IMR-90 (cell line): ENCODE measurements at regions not wholly inside any gene's neighbourhood (a gene's known extent, or its start where the extent isn't known, plus 50 kb on each side); places are given as distances from the start of the nearest gene placed in this dataset.

Experiments used
- ATAC-seq: fragments of 200-7000 bp; cut with Tn5 transposase; 2 replicates; pipeline ENCODE4 v1.9.1; 2020; ENCODE audit warnings: low read depth, mild to moderate bottlenecking, moderate library complexity
- BruUV-seq: library from RNA; stranded (reverse); fragments of 400-500 nt; replicated peaks from 2 replicates; lab custom pipeline; 2021; lab: Mats Ljungman, UMichigan
- CTCF ChIA-PET: fragments of 300-600 bp; formaldehyde crosslinking; extraction: SDS; loops from one replicate; lab custom pipeline; 2021; ENCODE audit warnings: antibody characterized with exemption; lab: Yijun Ruan, JAX
- POLR2A ChIA-PET: fragments of 300-600 bp; sonication (Branson Sonifier 250); formaldehyde crosslinking; loops from one replicate; lab custom pipeline; 2022; ENCODE audit warnings: antibody characterized with exemption; ENCODE audit not compliant: unreplicated experiment; lab: Charles Lee
- DNase-seq: peaks from one replicate; pipeline ENCODE4 v3.0.0; 2013
- H2AFZ ChIP-seq: replicated peaks from 2 replicates; pipeline ENCODE3; 2013; ENCODE audit warnings: low read length, mild to moderate bottlenecking; ENCODE audit not compliant: poor library complexity
- H2AK5ac ChIP-seq: 2 replicates; pipeline ENCODE4 v1.6.1; 2013; ENCODE audit warnings: low read depth, low read length, inconsistent platforms
- H2AK9ac ChIP-seq: replicated peaks from 2 replicates; pipeline ENCODE3; 2013; ENCODE audit warnings: mild to moderate bottlenecking, low read depth, low read length, moderate library complexity; ENCODE audit not compliant: poor library complexity
- H2BK120ac ChIP-seq: 2 replicates; pipeline ENCODE4 v1.6.1; 2013; ENCODE audit warnings: low read depth, low read length, inconsistent platforms
- H2BK15ac ChIP-seq: 3 replicates; pipeline ENCODE4 v1.6.1; 2013; ENCODE audit warnings: low read depth, low read length, inconsistent platforms
- H2BK20ac ChIP-seq: 2 replicates; pipeline ENCODE4 v1.6.1; 2013; ENCODE audit warnings: low read depth, mild to moderate bottlenecking, inconsistent platforms, low read length, moderate library complexity
- H2BK5ac ChIP-seq: 2 replicates; pipeline ENCODE4 v1.6.1; 2013; ENCODE audit warnings: mild to moderate bottlenecking, low read depth, low read length, inconsistent platforms; ENCODE audit not compliant: poor library complexity, severe bottlenecking
- H3K14ac ChIP-seq: replicated peaks from 2 replicates; pipeline ENCODE4 v1.6.1; 2013; ENCODE audit warnings: low read depth, low read length, inconsistent platforms
- H3K18ac ChIP-seq: 2 replicates; pipeline ENCODE4 v1.6.1; 2013; ENCODE audit warnings: low read depth, low read length, control low read depth
- H3K23ac ChIP-seq: 2 replicates; pipeline ENCODE4 v1.6.1; 2013; ENCODE audit warnings: low read depth, low read length, inconsistent platforms
- H3K27ac ChIP-seq: 2 replicates; pipeline ENCODE4 v1.5.1; 2013; ENCODE audit warnings: mild to moderate bottlenecking, control low read depth, low read length; ENCODE audit not compliant: insufficient read depth
- H3K27me3 ChIP-seq: 2 replicates; pipeline ENCODE4 v1.6.1; 2013; ENCODE audit warnings: low read length; ENCODE audit not compliant: control insufficient read depth, insufficient read depth
- H3K36me3 ChIP-seq: 2 replicates; pipeline ENCODE4 v1.6.1; 2013; ENCODE audit warnings: low read length, mixed read lengths; ENCODE audit not compliant: control insufficient read depth, insufficient read depth
- H3K4ac ChIP-seq: 2 replicates; pipeline ENCODE4 v1.6.1; 2013; ENCODE audit warnings: low read depth, low read length, inconsistent platforms
- H3K4me1 ChIP-seq: 2 replicates; pipeline ENCODE4 v1.6.1; 2013; ENCODE audit warnings: low read length, mixed read lengths; ENCODE audit not compliant: control insufficient read depth, insufficient read depth
- H3K4me2 ChIP-seq: 2 replicates; pipeline ENCODE4 v1.6.1; 2013; ENCODE audit warnings: low read depth, mild to moderate bottlenecking, control low read depth, low read length, moderate library complexity
- H3K4me3 ChIP-seq: 2 replicates; pipeline ENCODE4 v1.5.1; 2013; ENCODE audit warnings: low read depth, mild to moderate bottlenecking, control low read depth, low read length, moderate library complexity; ENCODE audit not compliant: insufficient read depth
- H3K56ac ChIP-seq: 2 replicates; pipeline ENCODE4 v1.6.1; 2013; ENCODE audit warnings: low read length, inconsistent platforms; ENCODE audit not compliant: insufficient read depth; ENCODE audit errors: extremely low read depth
- H3K79me1 ChIP-seq, 2 experiments: 2 replicates each; pipeline ENCODE4 v1.6.1; 2013; ENCODE audit warnings: low read length in 2 of 2, inconsistent platforms in 1 of 2, low read depth in 1 of 2
- H3K9ac ChIP-seq: 2 replicates; pipeline ENCODE4 v1.6.1; 2013; ENCODE audit warnings: low read depth, low read length, control low read depth
- H3K9me1 ChIP-seq: 2 replicates; pipeline ENCODE4 v1.6.1; 2013; ENCODE audit warnings: low read length, inconsistent platforms; ENCODE audit not compliant: insufficient read depth
- H3K9me3 ChIP-seq: 2 replicates; pipeline ENCODE4 v1.6.1; 2013; ENCODE audit warnings: low read length; ENCODE audit not compliant: control insufficient read depth, insufficient read depth
- H4K20me1 ChIP-seq: 2 replicates; pipeline ENCODE4 v1.6.1; 2013; ENCODE audit warnings: low read length, inconsistent platforms; ENCODE audit not compliant: insufficient read depth
- H4K5ac ChIP-seq: 2 replicates; pipeline ENCODE4 v1.6.1; 2013; ENCODE audit warnings: mild to moderate bottlenecking, low read depth, low read length, control low read depth
- H4K8ac ChIP-seq, 2 experiments: 2 replicates each; pipeline ENCODE4 v1.6.1; 2013; ENCODE audit warnings: low read depth in 2 of 2, low read length in 2 of 2, control low read depth in 1 of 2, inconsistent platforms in 1 of 2
- H4K91ac ChIP-seq: 2 replicates; pipeline ENCODE4 v1.6.1; 2013; ENCODE audit warnings: low read depth, low read length, inconsistent platforms; ENCODE audit not compliant: insufficient read depth
- BHLHE40 ChIP-seq: fragments of 150-350 bp; IDR thresholded peaks from 2 replicates; pipeline ENCODE4 v1.6.1; 2016; ENCODE audit warnings: mild to moderate bottlenecking, low read depth, low read length
- CEBPB ChIP-seq: IDR thresholded peaks from 2 replicates; pipeline ENCODE4 v1.6.1; 2012; ENCODE audit warnings: low read depth, low read length, improper control_type of control experiment
- CHD1 ChIP-seq: IDR thresholded peaks from 2 replicates; pipeline ENCODE4 v1.6.1; 2012; ENCODE audit warnings: low read depth, low read length, improper control_type of control experiment
- FOS ChIP-seq: fragments of 150-350 bp; IDR thresholded peaks from 2 replicates; pipeline ENCODE4 v1.6.1; 2016; ENCODE audit warnings: low read depth, low read length
- MAFK ChIP-seq: IDR thresholded peaks from 2 replicates; pipeline ENCODE4 v1.6.1; 2012; ENCODE audit warnings: low read depth, low read length, improper control_type of control experiment
- MAZ ChIP-seq: IDR thresholded peaks from 2 replicates; pipeline ENCODE4 v1.6.1; 2012; ENCODE audit warnings: low read depth, mild to moderate bottlenecking, low read length, improper control_type of control experiment, moderate library complexity, borderline replicate concordance
- MXI1 ChIP-seq: IDR thresholded peaks from 2 replicates; pipeline ENCODE4 v1.6.1; 2012; ENCODE audit warnings: low read depth, mild to moderate bottlenecking, low read length, moderate library complexity, borderline replicate concordance
- NFE2L2 ChIP-seq: fragments of 150-350 bp; IDR thresholded peaks from 2 replicates; pipeline ENCODE4 v1.6.1; 2016; ENCODE audit warnings: low read depth, mild to moderate bottlenecking, low read length
- POLR2A ChIP-seq: IDR thresholded peaks from 2 replicates; pipeline ENCODE4 v1.6.1; 2012; ENCODE audit warnings: mild to moderate bottlenecking, low read depth, low read length
- RAD21 ChIP-seq: IDR thresholded peaks from 2 replicates; pipeline ENCODE4 v1.6.1; 2012; ENCODE audit warnings: low read length, improper control_type of control experiment
- RCOR1 ChIP-seq: IDR thresholded peaks from 2 replicates; pipeline ENCODE4 v1.6.1; 2012; ENCODE audit warnings: mild to moderate bottlenecking, low read length, improper control_type of control experiment; ENCODE audit not compliant: insufficient replicate concordance
- RFX5 ChIP-seq: IDR thresholded peaks from 2 replicates; pipeline ENCODE4 v1.8.0; 2012; ENCODE audit warnings: low read depth, mild to moderate bottlenecking, low read length, moderate library complexity
- SMC3 ChIP-seq: fragments of 150-350 bp; IDR thresholded peaks from 2 replicates; pipeline ENCODE4 v1.6.1; 2016; ENCODE audit warnings: low read depth, mild to moderate bottlenecking, antibody characterized with exemption, low read length, moderate library complexity
- WGBS, 2 experiments: methylation state at CpG; one replicate each; pipeline versions ENCODE4 v1.1.5 to v1.1.7; 2013; ENCODE audit warnings: missing lambda C conversion rate in 2 of 2; ENCODE audit not compliant: insufficient read length in 1 of 2; ENCODE audit errors: extremely low coverage in 2 of 2; 5-methylcytosine and 5-hydroxymethylcytosine counted together
- dilution Hi-C: fragments of 300-500 bp; cut with HindIII; formaldehyde crosslinking; loops from one replicate; pipeline ENCODE4 v1.14.3; 2018; ENCODE audit warnings: low sequenced_read_pairs; ENCODE audit not compliant: unreplicated experiment
- in situ Hi-C: fragments of 300-500 bp; cut with MboI; formaldehyde crosslinking; loops from 3 replicates; pipeline ENCODE4 v1.14.3; 2019; ENCODE audit warnings: low sequenced_read_pairs, inconsistent platforms, mixed read lengths
- intact Hi-C: fragments of 100-400 bp; cut with micrococcal nuclease; formaldehyde crosslinking; loops from 2 replicates; pipeline ENCODE4 v1.10.0; 2022
- TF ChIP-seq, protein P1 (sequence below): fragments of 150-350 bp; IDR thresholded peaks from 2 replicates; pipeline ENCODE4 v1.6.1; 2016; ENCODE audit warnings: low read depth, mild to moderate bottlenecking, low read length, moderate library complexity, borderline replicate concordance
- TF ChIP-seq, protein P2 (sequence below): fragments of 150-350 bp; IDR thresholded peaks from 2 replicates; pipeline ENCODE4 v1.6.1; 2017; ENCODE audit warnings: mild to moderate bottlenecking, antibody characterized with exemption, low read length, low read depth
- TF ChIP-seq, protein P3 (sequence below): conservative IDR thresholded peaks from 2 replicates; pipeline ENCODE4 v1.5.1; 2012; ENCODE audit warnings: mild to moderate bottlenecking, low read depth, low read length, improper control_type of control experiment

DNA sequence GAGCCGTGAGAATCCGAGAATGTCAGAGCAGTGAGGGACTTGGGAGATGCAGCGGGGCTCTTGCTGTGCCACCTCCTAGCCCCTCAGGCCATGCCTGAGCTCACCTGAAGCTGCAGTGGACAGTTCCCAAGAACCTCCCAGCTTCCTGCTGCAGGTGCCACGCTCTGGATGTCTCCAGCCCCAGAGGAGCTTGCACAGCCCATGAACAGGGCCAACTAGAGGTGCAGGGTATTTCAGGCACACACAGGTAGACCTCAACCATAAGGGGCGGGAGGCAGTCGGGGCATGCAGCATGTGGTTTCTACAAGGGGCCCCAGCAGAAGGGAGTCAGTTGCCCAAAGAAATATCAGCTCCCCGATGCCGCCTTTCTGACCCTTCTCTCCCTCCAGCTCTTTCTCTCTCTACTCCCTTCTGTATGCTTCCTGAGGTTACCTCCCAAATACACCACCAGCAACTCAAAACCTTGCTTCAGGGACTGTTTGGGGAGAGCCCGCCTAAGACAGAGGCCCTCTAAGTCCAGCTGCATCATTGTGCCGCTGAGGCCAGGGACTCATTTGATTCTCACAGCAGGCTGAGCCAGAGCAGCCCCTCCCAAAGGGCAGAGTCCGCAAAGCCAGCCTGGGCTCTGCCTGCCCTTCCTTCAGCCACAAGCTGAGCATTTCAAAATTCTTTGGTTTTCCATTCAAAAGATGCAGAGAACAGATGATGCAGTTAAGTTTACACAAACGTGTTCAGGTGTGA, 209.8 kb downstream of the MATN1 start:
- Histone ChIP-seq H3K4me3 (no peak overlapping the region), H2AFZ (no peak overlapping the region), H4K5ac (no peak overlapping the region), H2BK15ac (no peak overlapping the region), H3K9ac (no peak overlapping the region), H2AK9ac (no peak overlapping the region), H2BK120ac (no peak overlapping the region), H3K4ac (no peak overlapping the region), H3K56ac (no peak overlapping the region), H3K23ac (no peak overlapping the region), H4K8ac (no peak overlapping the region), H3K9me1 (no peaks in the 10 kb centered on the region), H3K79me1 (no peaks in the 10 kb centered on the region), H3K27ac (no peak overlapping the region), H3K18ac (no peak overlapping the region), H4K91ac (no peak overlapping the region), H4K20me1 (no peaks in the 10 kb centered on the region), H3K14ac (no peak overlapping the region), H3K4me1 (no peaks in the 10 kb centered on the region), H2BK5ac (no peak overlapping the region), H2BK20ac (no peak overlapping the region), H3K36me3 (no peaks in the 10 kb centered on the region), H2AK5ac (no peak overlapping the region), H3K27me3 (no peaks in the 10 kb centered on the region), H3K9me3 (peaks cover 2% of the 10 kb centered on the region; the same call in 1 of the 2 replicates), H3K4me2 (no peak overlapping the region)
- 38% methylated on average over 4 of the region's 12 CpGs; no CpG with 5 or more reads in 1 of the 2 experiments for WGBS, 2 experiments
- intact Hi-C loops, result no loop called here
- DNase-seq (no peak), ATAC-seq (no peak)
- ChIA-PET POLR2A (no interaction called here), CTCF (no interaction called here)
- in situ Hi-C loops, result no loop called here
- dilution Hi-C loops, result no loop called here
- TF ChIP-seq CHD1 (no peak), NFE2L2 (no peak), RFX5 (no peak), RCOR1 (no peak), POLR2A (no peak), MXI1 (no peak), MAZ (no peak), RAD21 (no peak), SMC3 (no peak), BHLHE40 (no peak), CEBPB (no peak), MAFK (no peak), FOS (no peak)
- TF ChIP-seq, protein P1, sequence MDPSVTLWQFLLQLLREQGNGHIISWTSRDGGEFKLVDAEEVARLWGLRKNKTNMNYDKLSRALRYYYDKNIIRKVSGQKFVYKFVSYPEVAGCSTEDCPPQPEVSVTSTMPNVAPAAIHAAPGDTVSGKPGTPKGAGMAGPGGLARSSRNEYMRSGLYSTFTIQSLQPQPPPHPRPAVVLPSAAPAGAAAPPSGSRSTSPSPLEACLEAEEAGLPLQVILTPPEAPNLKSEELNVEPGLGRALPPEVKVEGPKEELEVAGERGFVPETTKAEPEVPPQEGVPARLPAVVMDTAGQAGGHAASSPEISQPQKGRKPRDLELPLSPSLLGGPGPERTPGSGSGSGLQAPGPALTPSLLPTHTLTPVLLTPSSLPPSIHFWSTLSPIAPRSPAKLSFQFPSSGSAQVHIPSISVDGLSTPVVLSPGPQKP, result no peak
- TF ChIP-seq, protein P2, sequence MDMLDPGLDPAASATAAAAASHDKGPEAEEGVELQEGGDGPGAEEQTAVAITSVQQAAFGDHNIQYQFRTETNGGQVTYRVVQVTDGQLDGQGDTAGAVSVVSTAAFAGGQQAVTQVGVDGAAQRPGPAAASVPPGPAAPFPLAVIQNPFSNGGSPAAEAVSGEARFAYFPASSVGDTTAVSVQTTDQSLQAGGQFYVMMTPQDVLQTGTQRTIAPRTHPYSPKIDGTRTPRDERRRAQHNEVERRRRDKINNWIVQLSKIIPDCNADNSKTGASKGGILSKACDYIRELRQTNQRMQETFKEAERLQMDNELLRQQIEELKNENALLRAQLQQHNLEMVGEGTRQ, result no peak
- TF ChIP-seq, protein P3, sequence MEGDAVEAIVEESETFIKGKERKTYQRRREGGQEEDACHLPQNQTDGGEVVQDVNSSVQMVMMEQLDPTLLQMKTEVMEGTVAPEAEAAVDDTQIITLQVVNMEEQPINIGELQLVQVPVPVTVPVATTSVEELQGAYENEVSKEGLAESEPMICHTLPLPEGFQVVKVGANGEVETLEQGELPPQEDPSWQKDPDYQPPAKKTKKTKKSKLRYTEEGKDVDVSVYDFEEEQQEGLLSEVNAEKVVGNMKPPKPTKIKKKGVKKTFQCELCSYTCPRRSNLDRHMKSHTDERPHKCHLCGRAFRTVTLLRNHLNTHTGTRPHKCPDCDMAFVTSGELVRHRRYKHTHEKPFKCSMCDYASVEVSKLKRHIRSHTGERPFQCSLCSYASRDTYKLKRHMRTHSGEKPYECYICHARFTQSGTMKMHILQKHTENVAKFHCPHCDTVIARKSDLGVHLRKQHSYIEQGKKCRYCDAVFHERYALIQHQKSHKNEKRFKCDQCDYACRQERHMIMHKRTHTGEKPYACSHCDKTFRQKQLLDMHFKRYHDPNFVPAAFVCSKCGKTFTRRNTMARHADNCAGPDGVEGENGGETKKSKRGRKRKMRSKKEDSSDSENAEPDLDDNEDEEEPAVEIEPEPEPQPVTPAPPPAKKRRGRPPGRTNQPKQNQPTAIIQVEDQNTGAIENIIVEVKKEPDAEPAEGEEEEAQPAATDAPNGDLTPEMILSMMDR, result no peak
- no TSS peak for BruUV-seq
